HepG2 (cell line): ENCODE measurements at regions not wholly inside any gene's neighbourhood (a gene's known extent, or its start where the extent isn't known, plus 50 kb on each side); places are given as distances from the start of the nearest gene placed in this dataset.
A peak's percentile ranks its signal among the peaks of the same experiment; 100 is the strongest.

Source experiments
- ARNT ChIP-seq: fragments of 450-650 bp; IDR thresholded peaks from 2 replicates; pipeline ENCODE4 v1.6.1; 2017
- BORCS8-MEF2B ChIP-seq: sonication (generic); formaldehyde crosslinking; IDR thresholded peaks from 2 replicates; pipeline ENCODE4 v1.8.0; 2022; ENCODE audit warnings: mild to moderate bottlenecking, missing genetic modification reagents
- CBX2 ChIP-seq, 2 experiments: fragments of 200-600 bp in 1 of 2; sonication (generic); formaldehyde crosslinking in 1 of 2; IDR thresholded peaks; 2 replicates each; pipeline versions ENCODE4 v1.7.0 to v1.8.1; 2018 to 2022; ENCODE audit warnings: low read depth in 2 of 2, low read length in 1 of 2, mild to moderate bottlenecking in 1 of 2, missing genetic modification reagents in 1 of 2
- CBX5 ChIP-seq: sonication (generic); formaldehyde crosslinking; IDR thresholded peaks from 2 replicates; pipeline ENCODE4 v1.4.0; 2020; ENCODE audit warnings: missing genetic modification reagents, borderline replicate concordance
- CHCHD3 ChIP-seq: sonication (generic); formaldehyde crosslinking; IDR thresholded peaks from 2 replicates; pipeline ENCODE4 v1.8.0; 2022; ENCODE audit warnings: mild to moderate bottlenecking, missing genetic modification reagents, moderate library complexity
- DNMT1 ChIP-seq: sonication (generic); formaldehyde crosslinking; IDR thresholded peaks from 2 replicates; pipeline ENCODE4 v1.5.1; 2020; ENCODE audit warnings: mild to moderate bottlenecking, missing genetic modification reagents
- KDM5B ChIP-seq: sonication (generic); formaldehyde crosslinking; IDR thresholded peaks from 2 replicates; pipeline ENCODE4 v1.4.0; 2020; ENCODE audit warnings: missing genetic modification reagents, mild to moderate bottlenecking, borderline replicate concordance
- KLF12 ChIP-seq: sonication (generic); formaldehyde crosslinking; IDR thresholded peaks from 2 replicates; pipeline ENCODE4 v1.4.0; 2020; ENCODE audit warnings: missing genetic modification reagents, borderline replicate concordance
- PRMT3 ChIP-seq: sonication (generic); formaldehyde crosslinking; IDR thresholded peaks from 2 replicates; pipeline ENCODE4 v1.8.1; 2022; ENCODE audit warnings: low read depth, mild to moderate bottlenecking, moderate library complexity, missing genetic modification reagents, borderline replicate concordance
- TBX2 ChIP-seq: sonication (generic); formaldehyde crosslinking; IDR thresholded peaks from 2 replicates; pipeline ENCODE4 v1.5.0; 2020; ENCODE audit warnings: missing genetic modification reagents, mild to moderate bottlenecking, borderline replicate concordance
- TCF7 ChIP-seq: sonication (generic); IDR thresholded peaks from 2 replicates; pipeline ENCODE4 v1.6.1; 2016; ENCODE audit warnings: antibody characterized with exemption, low read depth
- ZBTB20 ChIP-seq: sonication (generic); formaldehyde crosslinking; IDR thresholded peaks from 2 replicates; pipeline ENCODE4 v1.8.1; 2023; ENCODE audit warnings: missing genetic modification reagents, low read depth, mild to moderate bottlenecking, borderline replicate concordance
- ZBTB7A ChIP-seq: sonication (generic); formaldehyde crosslinking; IDR thresholded peaks from 2 replicates; pipeline ENCODE4 v1.8.0; 2022; ENCODE audit warnings: mild to moderate bottlenecking, missing genetic modification reagents
- ZFP36 ChIP-seq: fragments of 150-350 bp; IDR thresholded peaks from 2 replicates; pipeline ENCODE4 v1.6.1; 2018; ENCODE audit warnings: borderline replicate concordance, low read length, low read depth; ENCODE audit not compliant: partially characterized antibody
- ZNF274 ChIP-seq: sonication (generic); formaldehyde crosslinking; IDR thresholded peaks from 2 replicates; pipeline ENCODE4 v1.5.1; 2020; ENCODE audit warnings: mild to moderate bottlenecking, missing genetic modification reagents
- ZNF34 ChIP-seq: sonication (generic); formaldehyde crosslinking; IDR thresholded peaks from 2 replicates; pipeline ENCODE4 v1.4.0; 2020; ENCODE audit warnings: mild to moderate bottlenecking, missing genetic modification reagents, borderline replicate concordance
- ZNF720 ChIP-seq: sonication (generic); formaldehyde crosslinking; IDR thresholded peaks from 2 replicates; pipeline ENCODE4 v1.4.0; 2020; ENCODE audit warnings: missing genetic modification reagents
- ZSCAN25 ChIP-seq: sonication (generic); formaldehyde crosslinking; IDR thresholded peaks from 2 replicates; pipeline ENCODE4 v1.8.0; 2022; ENCODE audit warnings: mild to moderate bottlenecking, missing genetic modification reagents
- TF ChIP-seq, protein P1 (sequence below): IDR thresholded peaks from 2 replicates; pipeline ENCODE4 v1.6.1; 2016; ENCODE audit warnings: missing genetic modification reagents, missing compliant biosample characterization
- TF ChIP-seq, protein P2 (sequence below), 2 experiments: sonication (generic) in 1 of 2; formaldehyde crosslinking in 1 of 2; IDR thresholded peaks; 2 replicates each; pipeline versions ENCODE4 v1.4.0 to v1.6.1; 2016 to 2020; ENCODE audit warnings: borderline replicate concordance in 1 of 2, low read depth in 1 of 2, mild to moderate bottlenecking in 1 of 2, missing genetic modification reagents in 1 of 2
- TF ChIP-seq, protein P3 (sequence below): sonication (generic); formaldehyde crosslinking; IDR thresholded peaks from 2 replicates; pipeline ENCODE4 v1.8.1; 2023; ENCODE audit warnings: mild to moderate bottlenecking, missing genetic modification reagents
- TF ChIP-seq, protein P4 (sequence below): sonication (generic); formaldehyde crosslinking; IDR thresholded peaks from 2 replicates; pipeline ENCODE4 v1.5.0; 2020; ENCODE audit warnings: missing genetic modification reagents
- TF ChIP-seq, protein P5 (sequence below): sonication (generic); formaldehyde crosslinking; IDR thresholded peaks from 2 replicates; pipeline ENCODE4 v1.4.0; 2020; ENCODE audit warnings: missing genetic modification reagents

DNA sequence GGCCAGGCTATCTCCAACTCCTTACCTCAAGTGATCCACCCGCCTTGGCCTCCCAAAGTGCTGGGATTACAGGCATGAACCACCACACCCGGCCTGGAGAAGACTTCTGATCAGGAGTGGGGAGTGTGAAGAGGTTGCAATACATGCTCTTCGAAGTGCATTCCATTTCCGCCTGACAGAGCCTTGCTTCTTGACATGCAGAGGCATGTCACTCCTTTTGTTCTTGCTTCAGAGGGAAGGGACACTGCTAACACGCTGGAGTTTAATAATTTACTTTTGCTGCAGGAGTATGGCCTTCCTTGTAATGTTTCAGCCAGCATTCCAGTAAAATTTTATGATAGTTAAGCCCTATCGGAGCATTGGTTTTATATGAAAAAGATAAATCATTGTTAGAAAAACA, 74.9 kb downstream of the SLC25A47 start (continued):
- TF ChIP-seq ZNF34 (CRISPR knock-in tag), result no peak
- TF ChIP-seq ZBTB20 (CRISPR knock-in tag), result no peak
- TF ChIP-seq DNMT1 (CRISPR knock-in tag), result no peak
- TF ChIP-seq PRMT3, result no peak
- TF ChIP-seq KLF12 (CRISPR knock-in tag), result no peak
- TF ChIP-seq, protein P1, sequence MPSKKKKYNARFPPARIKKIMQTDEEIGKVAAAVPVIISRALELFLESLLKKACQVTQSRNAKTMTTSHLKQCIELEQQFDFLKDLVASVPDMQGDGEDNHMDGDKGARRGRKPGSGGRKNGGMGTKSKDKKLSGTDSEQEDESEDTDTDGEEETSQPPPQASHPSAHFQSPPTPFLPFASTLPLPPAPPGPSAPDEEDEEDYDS (CRISPR knock-in tag), result no peak
- no peak for TF ChIP-seq KDM5B (CRISPR knock-in tag)
- no peak for TF ChIP-seq ZNF274 (CRISPR knock-in tag)
- TF ChIP-seq, protein P2, sequence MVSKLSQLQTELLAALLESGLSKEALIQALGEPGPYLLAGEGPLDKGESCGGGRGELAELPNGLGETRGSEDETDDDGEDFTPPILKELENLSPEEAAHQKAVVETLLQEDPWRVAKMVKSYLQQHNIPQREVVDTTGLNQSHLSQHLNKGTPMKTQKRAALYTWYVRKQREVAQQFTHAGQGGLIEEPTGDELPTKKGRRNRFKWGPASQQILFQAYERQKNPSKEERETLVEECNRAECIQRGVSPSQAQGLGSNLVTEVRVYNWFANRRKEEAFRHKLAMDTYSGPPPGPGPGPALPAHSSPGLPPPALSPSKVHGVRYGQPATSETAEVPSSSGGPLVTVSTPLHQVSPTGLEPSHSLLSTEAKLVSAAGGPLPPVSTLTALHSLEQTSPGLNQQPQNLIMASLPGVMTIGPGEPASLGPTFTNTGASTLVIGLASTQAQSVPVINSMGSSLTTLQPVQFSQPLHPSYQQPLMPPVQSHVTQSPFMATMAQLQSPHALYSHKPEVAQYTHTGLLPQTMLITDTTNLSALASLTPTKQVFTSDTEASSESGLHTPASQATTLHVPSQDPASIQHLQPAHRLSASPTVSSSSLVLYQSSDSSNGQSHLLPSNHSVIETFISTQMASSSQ (IDR thresholded peaks at IDR 0.05; ENCODE audit: low read depth), result peak; percentile 88
- TF ChIP-seq, protein P2 (CRISPR knock-in tag; IDR thresholded peaks at IDR 0.05; ENCODE audit: borderline replicate concordance), result peak; percentile 90
- no peak for TF ChIP-seq CBX2 (IDR thresholded peaks at IDR 0.05; ENCODE audit: low read depth, low read length)
- TF ChIP-seq CBX2 (CRISPR knock-in tag; IDR thresholded peaks at IDR 0.05; ENCODE audit: low read depth), result no peak
- TF ChIP-seq, protein P3, sequence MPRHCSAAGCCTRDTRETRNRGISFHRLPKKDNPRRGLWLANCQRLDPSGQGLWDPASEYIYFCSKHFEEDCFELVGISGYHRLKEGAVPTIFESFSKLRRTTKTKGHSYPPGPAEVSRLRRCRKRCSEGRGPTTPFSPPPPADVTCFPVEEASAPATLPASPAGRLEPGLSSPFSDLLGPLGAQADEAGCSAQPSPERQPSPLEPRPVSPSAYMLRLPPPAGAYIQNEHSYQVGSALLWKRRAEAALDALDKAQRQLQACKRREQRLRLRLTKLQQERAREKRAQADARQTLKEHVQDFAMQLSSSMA (CRISPR knock-in tag), result no peak
- TF ChIP-seq ZNF720 (CRISPR knock-in tag), result no peak
- TF ChIP-seq ZSCAN25 (CRISPR knock-in tag), result no peak
- TF ChIP-seq TCF7, result no peak
- TF ChIP-seq, protein P4, sequence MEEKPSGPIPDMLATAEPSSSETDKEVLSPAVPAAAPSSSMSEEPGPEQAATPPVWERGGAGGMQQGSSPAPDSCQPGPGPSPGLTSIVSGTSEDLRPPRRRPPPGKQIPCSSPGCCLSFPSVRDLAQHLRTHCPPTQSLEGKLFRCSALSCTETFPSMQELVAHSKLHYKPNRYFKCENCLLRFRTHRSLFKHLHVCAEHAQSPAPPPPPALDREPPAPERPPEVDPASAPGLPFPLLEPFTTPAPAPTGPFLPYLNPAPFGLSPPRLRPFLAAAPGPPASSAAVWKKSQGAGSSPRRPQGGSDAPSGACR (CRISPR knock-in tag), result no peak
- TF ChIP-seq TBX2 (CRISPR knock-in tag), result peak; percentile 42; the same call in 1 of the 2 replicates
- TF ChIP-seq BORCS8-MEF2B, result no peak
- TF ChIP-seq CBX5 (CRISPR knock-in tag), result no peak
- TF ChIP-seq ZBTB7A (CRISPR knock-in tag), result no peak
- no peak for TF ChIP-seq ARNT
- TF ChIP-seq ZFP36, result no peak
- TF ChIP-seq CHCHD3, result no peak
- TF ChIP-seq, protein P5, sequence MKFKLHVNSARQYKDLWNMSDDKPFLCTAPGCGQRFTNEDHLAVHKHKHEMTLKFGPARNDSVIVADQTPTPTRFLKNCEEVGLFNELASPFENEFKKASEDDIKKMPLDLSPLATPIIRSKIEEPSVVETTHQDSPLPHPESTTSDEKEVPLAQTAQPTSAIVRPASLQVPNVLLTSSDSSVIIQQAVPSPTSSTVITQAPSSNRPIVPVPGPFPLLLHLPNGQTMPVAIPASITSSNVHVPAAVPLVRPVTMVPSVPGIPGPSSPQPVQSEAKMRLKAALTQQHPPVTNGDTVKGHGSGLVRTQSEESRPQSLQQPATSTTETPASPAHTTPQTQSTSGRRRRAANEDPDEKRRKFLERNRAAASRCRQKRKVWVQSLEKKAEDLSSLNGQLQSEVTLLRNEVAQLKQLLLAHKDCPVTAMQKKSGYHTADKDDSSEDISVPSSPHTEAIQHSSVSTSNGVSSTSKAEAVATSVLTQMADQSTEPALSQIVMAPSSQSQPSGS (CRISPR knock-in tag), result no peak
